Endothelial cell (in vitro differentiated cells): ENCODE measurements at regions not wholly inside any gene's neighbourhood (a gene's known extent, or its start where the extent isn't known, plus 50 kb on each side); places are given as distances from the start of the nearest gene placed in this dataset.

Experiments
- DNase-seq: peaks from one replicate; pipeline ENCODE4 v3.0.0; 2021; ENCODE audit warnings: low spot score
- H3K27ac Mint-ChIP-seq: one replicate; pipeline ENCODE4 v1.8.0; 2021; ENCODE audit warnings: mixed read lengths, inconsistent platforms; ENCODE audit not compliant: unreplicated experiment
- H3K27me3 Mint-ChIP-seq: one replicate; pipeline ENCODE4 v1.8.0; 2021; ENCODE audit warnings: mild to moderate bottlenecking, moderate library complexity, mixed read lengths, inconsistent platforms; ENCODE audit not compliant: unreplicated experiment
- H3K36me3 Mint-ChIP-seq: one replicate; pipeline ENCODE4 v1.8.0; 2021; ENCODE audit warnings: mild to moderate bottlenecking, low read depth, mixed read lengths, inconsistent platforms; ENCODE audit not compliant: unreplicated experiment
- H3K4me1 Mint-ChIP-seq: one replicate; pipeline ENCODE4 v1.8.0; 2021; ENCODE audit warnings: mild to moderate bottlenecking, mixed read lengths, inconsistent platforms; ENCODE audit not compliant: unreplicated experiment
- H3K4me3 Mint-ChIP-seq: one replicate; pipeline ENCODE4 v1.8.0; 2021; ENCODE audit warnings: mild to moderate bottlenecking, mixed read lengths, inconsistent platforms; ENCODE audit not compliant: unreplicated experiment
- H3K9me3 Mint-ChIP-seq: one replicate; pipeline ENCODE4 v1.8.0; 2021; ENCODE audit warnings: mixed read lengths, inconsistent platforms; ENCODE audit not compliant: unreplicated experiment
- CTCF ChIP-seq: fragments of 200-600 bp; sonication (generic); IDR thresholded peaks from one replicate; pipeline ENCODE4 v1.5.0; 2021; ENCODE audit warnings: antibody characterized with exemption; ENCODE audit not compliant: unreplicated experiment

- H3K27ac Mint-ChIP-seq, result no peak overlapping the region
- H3K4me3 Mint-ChIP-seq, result no peak overlapping the region
- H3K36me3 Mint-ChIP-seq, result no peaks in the 10 kb centered on the region
- H3K9me3 Mint-ChIP-seq, result no peaks in the 10 kb centered on the region
- no peak for DNase-seq
- H3K4me1 Mint-ChIP-seq, result peaks cover 4% of the 10 kb centered on the region
- H3K27me3 Mint-ChIP-seq, result no peaks in the 10 kb centered on the region
- no peak for TF ChIP-seq CTCF
Observed at GRCh38 chr3:8255725-8256124, 245.9 kb upstream of the LMCD1 start.

GRCh38 chr3:8256441-8257071 is 245.1 kb upstream of the LMCD1 start:
- no peaks in the 10 kb centered on the region for H3K27me3 Mint-ChIP-seq

GRCh38 chr3:8261018-8261417 is 240.6 kb upstream of the LMCD1 start:
- Mint-ChIP-seq H3K9me3 (no peaks in the 10 kb centered on the region), H3K27ac (no peak overlapping the region), H3K27me3 (no peaks in the 10 kb centered on the region), H3K4me3 (no peak overlapping the region), H3K4me1 (no peaks in the 10 kb centered on the region), H3K36me3 (no peaks in the 10 kb centered on the region)
- TF ChIP-seq CTCF, result peak; percentile 43
- no peak for DNase-seq

More at GRCh38 chr3:8256441-8257071, 245.1 kb upstream of the LMCD1 start:
- no peak for DNase-seq
- TF ChIP-seq CTCF, result no peak
- no peaks in the 10 kb centered on the region for H3K9me3 Mint-ChIP-seq
- no peak overlapping the region for H3K27ac Mint-ChIP-seq
- no peak overlapping the region for H3K4me3 Mint-ChIP-seq
- peaks cover 4% of the 10 kb centered on the region for H3K4me1 Mint-ChIP-seq
- no peaks in the 10 kb centered on the region for H3K36me3 Mint-ChIP-seq

GRCh38 chr3:8266730-8267131 is 234.9 kb upstream of the LMCD1 start:
- no peaks in the 10 kb centered on the region for H3K9me3 Mint-ChIP-seq
- no peaks in the 10 kb centered on the region for H3K36me3 Mint-ChIP-seq
- TF ChIP-seq CTCF, result no peak
- H3K27ac Mint-ChIP-seq, result no peak overlapping the region
- H3K27me3 Mint-ChIP-seq, result no peaks in the 10 kb centered on the region
- no peak overlapping the region for H3K4me3 Mint-ChIP-seq
- peaks cover 2% of the 10 kb centered on the region for H3K4me1 Mint-ChIP-seq
- DNase-seq, result no peak

- TF ChIP-seq CTCF, result no peak
- no peaks in the 10 kb centered on the region for H3K27me3 Mint-ChIP-seq
- no peak overlapping the region for H3K4me3 Mint-ChIP-seq
- H3K9me3 Mint-ChIP-seq, result no peaks in the 10 kb centered on the region
- H3K4me1 Mint-ChIP-seq, result peaks cover 5% of the 10 kb centered on the region
- no peak for DNase-seq
- no peaks in the 10 kb centered on the region for H3K36me3 Mint-ChIP-seq
- no peak overlapping the region for H3K27ac Mint-ChIP-seq
Observed at GRCh38 chr3:8273479-8273878, 228.1 kb upstream of the LMCD1 start.
